Lower lobe of right lung (tissue), 2 donors: ENCODE measurements at regions not wholly inside any gene's neighbourhood (a gene's known extent, or its start where the extent isn't known, plus 50 kb on each side); places are given as distances from the start of the nearest gene placed in this dataset.

Experiments used
- ATAC-seq, 2 donors: fragments of 200-7000 bp; cut with Tn5 transposase; one replicate each; pipeline ENCODE4 v1.9.1; 2020 to 2022; ENCODE audit warnings: mild to moderate bottlenecking in 2 of 2, moderate library complexity in 2 of 2
- DNase-seq: peaks from one replicate; pipeline ENCODE4 v3.0.0-alpha.2; 2020
- H3K27ac ChIP-seq: fragments of 200-600 bp; one replicate; pipeline ENCODE4 v1.8.0; 2022
- H3K27me3 ChIP-seq: fragments of 200-600 bp; one replicate; pipeline ENCODE4 v1.8.0; 2022; ENCODE audit warnings: low read depth
- H3K36me3 ChIP-seq: fragments of 200-600 bp; one replicate; pipeline ENCODE4 v1.8.0; 2022; ENCODE audit warnings: mild to moderate bottlenecking
- H3K4me1 ChIP-seq: fragments of 200-600 bp; one replicate; pipeline ENCODE4 v1.8.0; 2022
- H3K4me3 ChIP-seq: fragments of 200-600 bp; one replicate; pipeline ENCODE4 v1.8.0; 2022; ENCODE audit warnings: mild to moderate bottlenecking
- H3K9me3 ChIP-seq: fragments of 200-600 bp; one replicate; pipeline ENCODE4 v1.8.0; 2022
- CTCF ChIP-seq: fragments of 200-600 bp; IDR thresholded peaks from one replicate; pipeline ENCODE4 v1.8.0; 2022; ENCODE audit warnings: antibody characterized with exemption, mild to moderate bottlenecking
- intact Hi-C: fragments of 100-400 bp; cut with DNase I; formaldehyde crosslinking; loops from one replicate; pipeline ENCODE4 v1.11.0; 2022
- donor health status: DM: no; HTN: yes; CAD: no; lungs with severe emphysema.

- H3K4me3 ChIP-seq: no peak overlapping the region
- no peak for TF ChIP-seq CTCF
- DNase-seq (no peak), ATAC-seq (no peak)
- intact Hi-C loops: no loop called here
- H3K36me3 ChIP-seq: no peaks in the 10 kb centered on the region
- no peaks in the 10 kb centered on the region for H3K27me3 ChIP-seq
- no peaks in the 10 kb centered on the region for H3K9me3 ChIP-seq
- no peaks in the 10 kb centered on the region for H3K4me1 ChIP-seq
- H3K27ac ChIP-seq: no peak overlapping the region
Measured at GRCh38 chr3:103494011-103494410, 1059.2 kb downstream of the ZPLD1 start.

- ATAC-seq: no peak
- Histone ChIP-seq H3K4me1 (no peaks in the 10 kb centered on the region), H3K27me3 (no peaks in the 10 kb centered on the region), H3K9me3 (no peaks in the 10 kb centered on the region), H3K4me3 (no peak overlapping the region), H3K36me3 (no peaks in the 10 kb centered on the region), H3K27ac (no peak overlapping the region)
- intact Hi-C loops: no loop called here
- DNase-seq: no peak
- no peak for TF ChIP-seq CTCF
Measured at GRCh38 chr3:103494512-103494911, 1059.7 kb downstream of the ZPLD1 start.

GRCh38 chr3:103495186-103495585 is 1060.4 kb downstream of the ZPLD1 start:
- intact Hi-C loops: no loop called here
- no peaks in the 10 kb centered on the region for H3K4me1 ChIP-seq
- H3K9me3 ChIP-seq: no peaks in the 10 kb centered on the region
- no peaks in the 10 kb centered on the region for H3K36me3 ChIP-seq
- no peaks in the 10 kb centered on the region for H3K27me3 ChIP-seq
- no peak overlapping the region for H3K27ac ChIP-seq
- DNase-seq (no peak), ATAC-seq (no peak)
- no peak for TF ChIP-seq CTCF
- H3K4me3 ChIP-seq: no peak overlapping the region

- H3K9me3 ChIP-seq: no peaks in the 10 kb centered on the region
- intact Hi-C loops: no loop called here
- ATAC-seq (no peak), DNase-seq (no peak)
- H3K27me3 ChIP-seq: no peaks in the 10 kb centered on the region
- H3K36me3 ChIP-seq: no peaks in the 10 kb centered on the region
- H3K4me1 ChIP-seq: no peaks in the 10 kb centered on the region
- H3K27ac ChIP-seq: no peak overlapping the region
- TF ChIP-seq CTCF: no peak
- H3K4me3 ChIP-seq: no peak overlapping the region
Measured at GRCh38 chr3:103499132-103499900, 1064.5 kb downstream of the ZPLD1 start.

- Histone ChIP-seq H3K9me3 (no peaks in the 10 kb centered on the region), H3K27me3 (no peaks in the 10 kb centered on the region), H3K36me3 (no peaks in the 10 kb centered on the region), H3K4me1 (no peaks in the 10 kb centered on the region), H3K27ac (no peak overlapping the region), H3K4me3 (no peak overlapping the region)
- TF ChIP-seq CTCF: no peak
- ATAC-seq (no peak), DNase-seq (no peak)
- intact Hi-C loops: no loop called here
Measured at GRCh38 chr3:103499967-103500366, 1065.2 kb downstream of the ZPLD1 start.
